ENCODE measurements at regions not wholly inside any gene's neighbourhood (a gene's known extent, or its start where the extent isn't known, plus 50 kb on each side); places are given as distances from the start of the nearest gene placed in this dataset.

- 78 to 100% (median 82%) methylated on average over 1 of the region's 1 CpG for WGBS, 5 donors
- Histone ChIP-seq H3K27ac (no peak overlapping the region), H3K4me1 (no peaks in the 10 kb centered on the region), H3K27me3 (replicated peaks in 1 of 7) (no peaks in the 10 kb centered on the region), H3K9me3 (peaks cover 0 to 5% (median 0%) of the 10 kb centered on the region in 8 donors), H3K4me3 (no peak overlapping the region), H3K36me3 (no peaks in the 10 kb centered on the region)
- TF ChIP-seq CTCF (IDR thresholded peaks at IDR 0.05 in 8 of 11, conservative IDR thresholded peaks at IDR 0.05 in 3 of 11) (no peak), POLR2AphosphoS5 (IDR thresholded peaks at IDR 0.05) (no peak), POLR2A (IDR thresholded peaks at IDR 0.05) (no peak)
- DNase-seq, result no peak
- intact Hi-C loops (cut with DNase I; ENCODE audit: low total_unique reads), result no loop called here
Measured at GRCh38 chr21:32102426-32102825, 176.4 kb downstream of the MIS18A start.

GRCh38 chr21:32101277-32101676, 177.6 kb downstream of the MIS18A start:
- intact Hi-C loops (cut with DNase I; ENCODE audit: low total_unique reads), result no loop called here

GRCh38 chr21:32100423-32100822, 178.4 kb downstream of the MIS18A start:
- intact Hi-C loops (cut with DNase I; ENCODE audit: low total_unique reads), result no loop called here
- TF ChIP-seq POLR2AphosphoS5 (IDR thresholded peaks at IDR 0.05) (no peak), POLR2A (IDR thresholded peaks at IDR 0.05) (no peak), CTCF (IDR thresholded peaks at IDR 0.05 in 8 of 11, conservative IDR thresholded peaks at IDR 0.05 in 3 of 11) (no peak)
- H3K27ac ChIP-seq, result no peak overlapping the region
- no peaks in the 10 kb centered on the region for H3K27me3 ChIP-seq (replicated peaks in 1 of 7)
- no peak overlapping the region for H3K4me3 ChIP-seq
- H3K36me3 ChIP-seq, result no peaks in the 10 kb centered on the region
- no peaks in the 10 kb centered on the region for H3K4me1 ChIP-seq
- WGBS, 5 donors, result 62 to 75% (median 70%) methylated on average over 3 to 5 of the region's 5 CpGs
- no peak for DNase-seq
- peaks cover 0 to 2% (median 0%) of the 10 kb centered on the region in 8 donors for H3K9me3 ChIP-seq

More at GRCh38 chr21:32101277-32101676, 177.6 kb downstream of the MIS18A start:
- TF ChIP-seq CTCF (IDR thresholded peaks at IDR 0.05 in 8 of 11, conservative IDR thresholded peaks at IDR 0.05 in 3 of 11) (no peak), POLR2A (IDR thresholded peaks at IDR 0.05) (no peak), POLR2AphosphoS5 (IDR thresholded peaks at IDR 0.05) (no peak)
- H3K9me3 ChIP-seq, result peaks cover 0 to 5% (median 0%) of the 10 kb centered on the region in 8 donors
- 70 to 86% (median 71%) methylated on average over 3 of the region's 3 CpGs for WGBS, 5 donors
- H3K27ac ChIP-seq, result no peak overlapping the region
- DNase-seq, result no peak
- H3K36me3 ChIP-seq, result no peaks in the 10 kb centered on the region
- H3K4me1 ChIP-seq, result no peaks in the 10 kb centered on the region
- H3K4me3 ChIP-seq, result no peak overlapping the region
- no peaks in the 10 kb centered on the region for H3K27me3 ChIP-seq (replicated peaks in 1 of 7)

- intact Hi-C loops (cut with DNase I; ENCODE audit: low total_unique reads), result no loop called here
- Histone ChIP-seq H3K4me3 (no peak overlapping the region), H3K4me1 (no peaks in the 10 kb centered on the region), H3K36me3 (no peaks in the 10 kb centered on the region), H3K9me3 (no peaks in the 10 kb centered on the region), H3K27me3 (replicated peaks in 1 of 7) (no peaks in the 10 kb centered on the region), H3K27ac (no peak overlapping the region)
- TF ChIP-seq POLR2A (IDR thresholded peaks at IDR 0.05), result no peak
- no peak for TF ChIP-seq CTCF (IDR thresholded peaks at IDR 0.05 in 8 of 11, conservative IDR thresholded peaks at IDR 0.05 in 3 of 11)
- TF ChIP-seq POLR2AphosphoS5 (IDR thresholded peaks at IDR 0.05), result no peak
- no peak for DNase-seq
- WGBS, 5 donors, result 76 to 85% (median 82%) methylated on average over 5 of the region's 5 CpGs
Measured at GRCh38 chr21:32099812-32100416, 178.9 kb downstream of the MIS18A start.

Data from spleen (tissue), 11 donors.